HAP-1 (cell line): ENCODE measurements at regions not wholly inside any gene's neighbourhood (a gene's known extent, or its start where the extent isn't known, plus 50 kb on each side); places are given as distances from the start of the nearest gene placed in this dataset.

Experiments used
- DNase-seq, 2 experiments: peaks; one replicate each; pipeline ENCODE4 v3.0.0-alpha.2; 2016 to 2020; ENCODE audit warnings: low spot score in 2 of 2
- H3K27me3 ChIP-seq: fragments of 250-450 bp; sonication (Bioruptor Pico); 2 replicates; pipeline ENCODE4 v1.5.1; 2020; ENCODE audit warnings: low read depth, mild to moderate bottlenecking, moderate library complexity
- H3K36me3 ChIP-seq: fragments of 250-450 bp; sonication (Bioruptor Pico); replicated peaks from 2 replicates; pipeline ENCODE4 v1.5.1; 2020; ENCODE audit warnings: mild to moderate bottlenecking
- H3K4me1 ChIP-seq: fragments of 250-450 bp; sonication (Bioruptor Pico); 2 replicates; pipeline ENCODE4 v1.5.1; 2020; ENCODE audit warnings: mild to moderate bottlenecking
- H3K4me3 ChIP-seq: fragments of 250-450 bp; sonication (Bioruptor Pico); 2 replicates; pipeline ENCODE4 v1.5.1; 2020; ENCODE audit warnings: mild to moderate bottlenecking, moderate library complexity
- H3K9me3 ChIP-seq: fragments of 250-450 bp; sonication (Bioruptor Pico); 2 replicates; pipeline ENCODE4 v1.5.1; 2020; ENCODE audit warnings: mild to moderate bottlenecking, moderate library complexity
- in situ Hi-C: fragments of 300-500 bp; cut with MboI; formaldehyde crosslinking; loops from 3 replicates; pipeline ENCODE4 v1.14.3; 2020; ENCODE audit warnings: low sequenced_read_pairs, inconsistent platforms, mixed read lengths

- H3K4me1 ChIP-seq, result 0 out of 2 replicates have a peak, but pooled peaks cover 4% of the 10 kb centered on the region
- H3K9me3 ChIP-seq, result no peaks in the 10 kb centered on the region
- in situ Hi-C loops, result no loop called here
- H3K4me3 ChIP-seq, result no peak overlapping the region
- H3K27me3 ChIP-seq, result no peaks in the 10 kb centered on the region
- H3K36me3 ChIP-seq, result no peaks in the 10 kb centered on the region
- DNase-seq, result no peak
Observed at GRCh38 chr2:139317259-139317658, 537.1 kb upstream of the NXPH2 start.

GRCh38 chr2:139314059-139314458 lies 533.9 kb upstream of the NXPH2 start:
- Histone ChIP-seq H3K27me3 (no peaks in the 10 kb centered on the region), H3K4me3 (no peak overlapping the region), H3K9me3 (no peaks in the 10 kb centered on the region), H3K4me1 (no peaks in the 10 kb centered on the region), H3K36me3 (no peaks in the 10 kb centered on the region)
- in situ Hi-C loops, result no loop called here
- no peak for DNase-seq

GRCh38 chr2:139296672-139297209 lies 516.6 kb upstream of the NXPH2 start:
- no peak overlapping the region for H3K4me3 ChIP-seq
- H3K27me3 ChIP-seq, result no peaks in the 10 kb centered on the region
- H3K36me3 ChIP-seq, result no peaks in the 10 kb centered on the region
- in situ Hi-C loops, result no loop called here
- no peak for DNase-seq
- no peaks in the 10 kb centered on the region for H3K4me1 ChIP-seq
- no peaks in the 10 kb centered on the region for H3K9me3 ChIP-seq

GRCh38 chr2:139293992-139294548 lies 513.9 kb upstream of the NXPH2 start:
- Histone ChIP-seq H3K27me3 (no peaks in the 10 kb centered on the region), H3K4me1 (no peaks in the 10 kb centered on the region), H3K36me3 (no peaks in the 10 kb centered on the region), H3K9me3 (no peaks in the 10 kb centered on the region), H3K4me3 (no peak overlapping the region)
- DNase-seq, result no peak
- in situ Hi-C loops, result no loop called here

GRCh38 chr2:139281124-139281523 lies 500.9 kb upstream of the NXPH2 start:
- in situ Hi-C loops, result no loop called here
- Histone ChIP-seq H3K9me3 (no peaks in the 10 kb centered on the region), H3K36me3 (no peaks in the 10 kb centered on the region), H3K27me3 (0 out of 2 replicates have a peak, but pooled peaks cover 3% of the 10 kb centered on the region), H3K4me1 (no peaks in the 10 kb centered on the region), H3K4me3 (no peak overlapping the region)
- no peak for DNase-seq

- H3K36me3 ChIP-seq, result no peaks in the 10 kb centered on the region
- H3K27me3 ChIP-seq, result no peaks in the 10 kb centered on the region
- H3K4me1 ChIP-seq, result no peaks in the 10 kb centered on the region
- H3K9me3 ChIP-seq, result no peaks in the 10 kb centered on the region
- no peak overlapping the region for H3K4me3 ChIP-seq
- in situ Hi-C loops, result no loop called here
- no peak for DNase-seq
Observed at GRCh38 chr2:139271879-139272278, 491.7 kb upstream of the NXPH2 start.

- Histone ChIP-seq H3K36me3 (no peaks in the 10 kb centered on the region), H3K4me1 (no peaks in the 10 kb centered on the region), H3K4me3 (no peak overlapping the region), H3K9me3 (no peaks in the 10 kb centered on the region), H3K27me3 (no peaks in the 10 kb centered on the region)
- in situ Hi-C loops, result no loop called here
- DNase-seq, result no peak
Observed at GRCh38 chr2:139271149-139271548, 491.0 kb upstream of the NXPH2 start.

GRCh38 chr2:139260052-139260430 lies 479.9 kb upstream of the NXPH2 start:
- H3K27me3 ChIP-seq, result no peaks in the 10 kb centered on the region
- H3K4me3 ChIP-seq, result no peak overlapping the region
- H3K4me1 ChIP-seq, result no peaks in the 10 kb centered on the region
- DNase-seq, result no peak
- no peaks in the 10 kb centered on the region for H3K9me3 ChIP-seq
- no peaks in the 10 kb centered on the region for H3K36me3 ChIP-seq
- in situ Hi-C loops, result no loop called here

- Histone ChIP-seq H3K4me3 (no peak overlapping the region), H3K9me3 (no peaks in the 10 kb centered on the region), H3K36me3 (no peaks in the 10 kb centered on the region), H3K27me3 (no peaks in the 10 kb centered on the region), H3K4me1 (no peaks in the 10 kb centered on the region)
- no peak for DNase-seq
- in situ Hi-C loops, result no loop called here
Observed at GRCh38 chr2:139259422-139260051, 479.3 kb upstream of the NXPH2 start.

- no peaks in the 10 kb centered on the region for H3K36me3 ChIP-seq
- no peaks in the 10 kb centered on the region for H3K4me1 ChIP-seq
- in situ Hi-C loops, result no loop called here
- no peak for DNase-seq
- H3K9me3 ChIP-seq, result no peaks in the 10 kb centered on the region; the same call in 1 of the 2 replicates
- no peaks in the 10 kb centered on the region for H3K27me3 ChIP-seq
- H3K4me3 ChIP-seq, result no peak overlapping the region
Observed at GRCh38 chr2:139241286-139241685, 461.1 kb upstream of the NXPH2 start.

GRCh38 chr2:139237023-139237422 lies 456.8 kb upstream of the NXPH2 start:
- Histone ChIP-seq H3K9me3 (no peaks in the 10 kb centered on the region), H3K4me1 (no peaks in the 10 kb centered on the region), H3K4me3 (no peak overlapping the region), H3K27me3 (no peaks in the 10 kb centered on the region), H3K36me3 (no peaks in the 10 kb centered on the region)
- in situ Hi-C loops, result no loop called here
- no peak for DNase-seq

- in situ Hi-C loops, result no loop called here
- Histone ChIP-seq H3K36me3 (no peaks in the 10 kb centered on the region), H3K27me3 (no peaks in the 10 kb centered on the region), H3K9me3 (no peaks in the 10 kb centered on the region), H3K4me1 (no peaks in the 10 kb centered on the region), H3K4me3 (no peak overlapping the region)
- no peak for DNase-seq
Observed at GRCh38 chr2:139230881-139231280, 450.7 kb upstream of the NXPH2 start.

GRCh38 chr2:139228276-139228675 lies 448.1 kb upstream of the NXPH2 start:
- no peak for DNase-seq
- Histone ChIP-seq H3K9me3 (no peaks in the 10 kb centered on the region), H3K4me1 (no peaks in the 10 kb centered on the region), H3K36me3 (no peaks in the 10 kb centered on the region), H3K4me3 (no peak overlapping the region), H3K27me3 (no peaks in the 10 kb centered on the region)
- in situ Hi-C loops, result no loop called here

- in situ Hi-C loops, result no loop called here
- Histone ChIP-seq H3K27me3 (no peaks in the 10 kb centered on the region), H3K4me3 (no peak overlapping the region), H3K9me3 (no peaks in the 10 kb centered on the region), H3K4me1 (no peaks in the 10 kb centered on the region), H3K36me3 (no peaks in the 10 kb centered on the region)
- no peak for DNase-seq
Observed at GRCh38 chr2:139225961-139226360, 445.8 kb upstream of the NXPH2 start.

- DNase-seq, result no peak
- Histone ChIP-seq H3K36me3 (no peaks in the 10 kb centered on the region), H3K4me3 (no peak overlapping the region), H3K9me3 (no peaks in the 10 kb centered on the region), H3K27me3 (no peaks in the 10 kb centered on the region), H3K4me1 (no peaks in the 10 kb centered on the region)
- in situ Hi-C loops, result no loop called here
Observed at GRCh38 chr2:139218181-139218580, 438.0 kb upstream of the NXPH2 start.
